ENCODE measurements at regions not wholly inside any gene's neighbourhood (a gene's known extent, or its start where the extent isn't known, plus 50 kb on each side); places are given as distances from the start of the nearest gene placed in this dataset.

GRCh38 chr15:96053031-96053780 is 277.3 kb upstream of the NR2F2 start:
- Histone ChIP-seq H3K27ac (ENCODE audit: low read depth in 2 of 2, low read length in 1 of 2) (no peak overlapping the region), H3K4me1 (ENCODE audit: control insufficient read depth in 1 of 2, insufficient read depth in 2 of 2, low read depth in 1 of 2, low read length in 1 of 2) (no peaks in the 10 kb centered on the region), H3K4me2 (no peak overlapping the region), H4K20me1 (ENCODE audit: insufficient read depth) (no peaks in the 10 kb centered on the region), H3K79me2 (ENCODE audit: insufficient read depth) (no peaks in the 10 kb centered on the region), H3K36me3 (replicated peaks in 1 of 2; ENCODE audit: control insufficient read depth in 1 of 2, insufficient read depth in 2 of 2, low read length in 1 of 2) (no peaks in the 10 kb centered on the region), H3K4me3 (ENCODE audit: low read depth in 2 of 2, low read length in 1 of 2) (no peak overlapping the region), H2AFZ (ENCODE audit: low read depth) (no peak overlapping the region), H3K9me2 (no peaks in the 10 kb centered on the region), H3K9ac (no peak overlapping the region), H3K27me3 (ENCODE audit: insufficient read depth) (no peaks in the 10 kb centered on the region), H3K9me3 (no peaks in the 10 kb centered on the region), H3F3A (replicated peaks; ENCODE audit: insufficient read depth) (no peaks in the 10 kb centered on the region)
- no peak for TF ChIP-seq GATA2 (CRISPR knock-in tag; IDR thresholded peaks at IDR 0.05)
- no peak for TF ChIP-seq MAX (IDR thresholded peaks at IDR 0.05; ENCODE audit: low read depth)
- TF ChIP-seq PBX3 (IDR thresholded peaks at IDR 0.05): no peak
- no peak for TF ChIP-seq MEF2A (IDR thresholded peaks at IDR 0.05; ENCODE audit: borderline replicate concordance, low read depth)
- no peak for TF ChIP-seq REST (IDR thresholded peaks at IDR 0.05; ENCODE audit: low read depth, low read length)
- no peak for TF ChIP-seq IRF3 (IDR thresholded peaks at IDR 0.05; ENCODE audit: low read depth, low read length)
- no peak for TF ChIP-seq ZBTB33 (IDR thresholded peaks at IDR 0.05; ENCODE audit: borderline replicate concordance, low read depth)
- TF ChIP-seq USF2 (IDR thresholded peaks at IDR 0.05; ENCODE audit: borderline replicate concordance, low read depth, low read length): no peak
- TF ChIP-seq MXI1 (IDR thresholded peaks at IDR 0.05; ENCODE audit: low read depth, low read length): no peak
- no peak for TF ChIP-seq RCOR1 (IDR thresholded peaks at IDR 0.05; ENCODE audit: low read length)
- TF ChIP-seq FOXJ3 (CRISPR knock-in tag; IDR thresholded peaks at IDR 0.05): no peak
- no peak for TF ChIP-seq FOXM1 (IDR thresholded peaks at IDR 0.05; ENCODE audit: low read depth)
- TF ChIP-seq JUND (IDR thresholded peaks at IDR 0.05): no peak
- no peak for TF ChIP-seq POLR2AphosphoS5 (IDR thresholded peaks at IDR 0.05; ENCODE audit: low read depth, low read length)
- TF ChIP-seq NRF1 (IDR thresholded peaks at IDR 0.05; ENCODE audit: low read depth, low read length): no peak
- CTCF ChIA-PET: no interaction called here
- DNase-seq: peak; percentile 21
- WGBS (ENCODE audit: low lambda C conversion rate): 8% methylated on average over 28 of the region's 36 CpGs
- POLR2A ChIA-PET: no interaction called here
